NB4 (cell line): ENCODE measurements at regions not wholly inside any gene's neighbourhood (a gene's known extent, or its start where the extent isn't known, plus 50 kb on each side); places are given as distances from the start of the nearest gene placed in this dataset.

ENCODE experiments used
- CTCF ChIP-seq: IDR thresholded peaks from one replicate; pipeline ENCODE4 v1.5.1; 2012; ENCODE audit warnings: low read depth, low read length
- POLR2A ChIP-seq: IDR thresholded peaks from 2 replicates; pipeline ENCODE4 v1.6.1; 2011; ENCODE audit warnings: mild to moderate bottlenecking; ENCODE audit not compliant: insufficient read length; ENCODE audit errors: extremely low read depth

- no peak for TF ChIP-seq POLR2A
- no peak for TF ChIP-seq CTCF
These were observed 1387.0 kb upstream of the ADGRB3 start for GRCh38 chr6:67248077-67248476.
